HepG2 (cell line): ENCODE measurements at regions not wholly inside any gene's neighbourhood (a gene's known extent, or its start where the extent isn't known, plus 50 kb on each side); places are given as distances from the start of the nearest gene placed in this dataset.

Experiments used
- AHDC1 ChIP-seq: sonication (generic); formaldehyde crosslinking; IDR thresholded peaks from 2 replicates; pipeline ENCODE4 v1.5.1; 2020; ENCODE audit warnings: mild to moderate bottlenecking, missing genetic modification reagents, borderline replicate concordance
- EP300 ChIP-seq, 3 experiments: sonication (generic) in 1 of 3; formaldehyde crosslinking in 1 of 3; IDR thresholded peaks; 2 replicates each; pipeline versions ENCODE4 v1.5.1 to v1.6.1; 2011 to 2020; ENCODE audit warnings: low read depth in 2 of 3, low read length in 2 of 3, borderline replicate concordance in 1 of 3, improper control_type of control experiment in 1 of 3, mild to moderate bottlenecking in 1 of 3, missing genetic modification reagents in 1 of 3, moderate library complexity in 1 of 3
- MEF2D ChIP-seq: sonication (generic); formaldehyde crosslinking; IDR thresholded peaks from 2 replicates; pipeline ENCODE4 v1.5.1; 2020; ENCODE audit warnings: mild to moderate bottlenecking, missing genetic modification reagents
- MYC ChIP-seq: sonication (generic); formaldehyde crosslinking; IDR thresholded peaks from 2 replicates; pipeline ENCODE4 v1.9.0; 2021; ENCODE audit warnings: missing genetic modification reagents, borderline replicate concordance
- TCF7 ChIP-seq: sonication (generic); IDR thresholded peaks from 2 replicates; pipeline ENCODE4 v1.6.1; 2016; ENCODE audit warnings: antibody characterized with exemption, low read depth
- TMF1 ChIP-seq: sonication (generic); formaldehyde crosslinking; IDR thresholded peaks from 2 replicates; pipeline ENCODE4 v1.8.1; 2022; ENCODE audit warnings: low read depth, missing genetic modification reagents
- ZBTB42 ChIP-seq: sonication (generic); formaldehyde crosslinking; IDR thresholded peaks from 2 replicates; pipeline ENCODE4 v1.5.0; 2020; ENCODE audit warnings: mild to moderate bottlenecking, missing genetic modification reagents
- ZNF589 ChIP-seq: sonication (generic); formaldehyde crosslinking; conservative IDR thresholded peaks from 2 replicates; pipeline ENCODE4 v1.8.0; 2022; ENCODE audit warnings: mild to moderate bottlenecking, moderate library complexity, missing genetic modification reagents
- ZNF788 ChIP-seq: sonication (generic); formaldehyde crosslinking; IDR thresholded peaks from 2 replicates; pipeline ENCODE4 v1.5.0; 2020; ENCODE audit warnings: mild to moderate bottlenecking, missing genetic modification reagents, borderline replicate concordance
- TF ChIP-seq, protein P1 (sequence below): sonication (generic); formaldehyde crosslinking; IDR thresholded peaks from 2 replicates; pipeline ENCODE4 v1.9.0; 2021; ENCODE audit warnings: missing genetic modification reagents, mild to moderate bottlenecking, borderline replicate concordance
- TF ChIP-seq, protein P2 (sequence below): sonication (generic); formaldehyde crosslinking; IDR thresholded peaks from 2 replicates; pipeline ENCODE4 v1.9.0; 2021; ENCODE audit warnings: mild to moderate bottlenecking, missing genetic modification reagents

DNA sequence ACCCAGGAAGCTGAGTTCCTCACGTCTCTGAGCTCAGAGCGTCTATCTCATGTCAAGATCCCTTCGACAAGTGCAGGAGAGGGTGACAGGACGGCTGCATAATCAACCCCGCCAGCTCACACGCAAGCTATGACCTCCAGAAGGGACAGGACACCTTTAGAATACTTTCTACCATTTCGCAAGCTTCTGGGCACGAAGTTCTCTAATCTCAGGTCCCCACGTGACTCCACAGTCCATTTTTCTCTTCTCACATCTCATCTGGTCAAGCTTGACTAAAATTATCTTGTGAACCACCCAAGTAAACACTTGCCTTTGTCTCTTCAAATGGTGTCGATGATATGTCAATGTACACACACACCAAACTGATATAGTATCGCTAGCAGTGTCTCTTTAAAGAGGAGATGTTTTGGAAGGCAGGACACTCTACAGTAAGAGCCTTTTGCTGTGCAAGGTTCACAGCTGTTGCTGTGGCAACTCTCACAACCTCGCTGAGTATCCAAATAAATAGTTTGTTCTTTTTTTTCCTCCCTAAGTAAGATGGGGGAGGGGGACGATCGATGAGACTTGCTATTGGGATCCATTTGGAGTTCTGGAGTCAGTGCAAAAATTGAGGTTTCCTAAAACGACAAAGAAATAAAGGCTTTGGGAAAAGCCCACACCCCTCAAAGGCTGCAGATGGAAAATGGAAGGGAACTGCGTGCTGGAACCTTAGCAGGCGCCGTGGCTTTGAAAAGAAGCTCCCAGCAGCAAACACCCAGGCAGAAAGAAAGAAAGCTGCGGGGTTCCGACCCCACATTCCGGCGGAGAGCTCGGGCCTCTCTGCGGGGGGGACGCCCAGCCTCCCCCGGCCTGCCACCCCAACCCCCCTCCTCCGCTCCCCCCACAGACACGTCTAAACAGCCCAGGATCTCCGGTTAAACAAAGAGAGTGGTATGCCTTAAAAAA is 215.4 kb upstream of the UBASH3B start (continued):
- no peak for TF ChIP-seq AHDC1
- TF ChIP-seq ZBTB42: no peak
- no peak for TF ChIP-seq TMF1 (CRISPR knock-in tag)
- TF ChIP-seq EP300 (IDR thresholded peaks at IDR 0.05; ENCODE audit: low read depth in 2 of 2, low read length in 2 of 2): peak; percentile 44 to 60; a peak in 3 of 4 replicates
- TF ChIP-seq EP300 (CRISPR knock-in tag; IDR thresholded peaks at IDR 0.05; ENCODE audit: borderline replicate concordance): 0 out of 2 replicates have a peak, but pooled peaks have one; percentile 9
- TF ChIP-seq TCF7: no peak
- TF ChIP-seq, protein P1, sequence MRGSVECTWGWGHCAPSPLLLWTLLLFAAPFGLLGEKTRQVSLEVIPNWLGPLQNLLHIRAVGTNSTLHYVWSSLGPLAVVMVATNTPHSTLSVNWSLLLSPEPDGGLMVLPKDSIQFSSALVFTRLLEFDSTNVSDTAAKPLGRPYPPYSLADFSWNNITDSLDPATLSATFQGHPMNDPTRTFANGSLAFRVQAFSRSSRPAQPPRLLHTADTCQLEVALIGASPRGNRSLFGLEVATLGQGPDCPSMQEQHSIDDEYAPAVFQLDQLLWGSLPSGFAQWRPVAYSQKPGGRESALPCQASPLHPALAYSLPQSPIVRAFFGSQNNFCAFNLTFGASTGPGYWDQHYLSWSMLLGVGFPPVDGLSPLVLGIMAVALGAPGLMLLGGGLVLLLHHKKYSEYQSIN (CRISPR knock-in tag): no peak
- TF ChIP-seq ZNF788: peak; percentile 45; the same call in 1 of the 2 replicates
- TF ChIP-seq, protein P2, sequence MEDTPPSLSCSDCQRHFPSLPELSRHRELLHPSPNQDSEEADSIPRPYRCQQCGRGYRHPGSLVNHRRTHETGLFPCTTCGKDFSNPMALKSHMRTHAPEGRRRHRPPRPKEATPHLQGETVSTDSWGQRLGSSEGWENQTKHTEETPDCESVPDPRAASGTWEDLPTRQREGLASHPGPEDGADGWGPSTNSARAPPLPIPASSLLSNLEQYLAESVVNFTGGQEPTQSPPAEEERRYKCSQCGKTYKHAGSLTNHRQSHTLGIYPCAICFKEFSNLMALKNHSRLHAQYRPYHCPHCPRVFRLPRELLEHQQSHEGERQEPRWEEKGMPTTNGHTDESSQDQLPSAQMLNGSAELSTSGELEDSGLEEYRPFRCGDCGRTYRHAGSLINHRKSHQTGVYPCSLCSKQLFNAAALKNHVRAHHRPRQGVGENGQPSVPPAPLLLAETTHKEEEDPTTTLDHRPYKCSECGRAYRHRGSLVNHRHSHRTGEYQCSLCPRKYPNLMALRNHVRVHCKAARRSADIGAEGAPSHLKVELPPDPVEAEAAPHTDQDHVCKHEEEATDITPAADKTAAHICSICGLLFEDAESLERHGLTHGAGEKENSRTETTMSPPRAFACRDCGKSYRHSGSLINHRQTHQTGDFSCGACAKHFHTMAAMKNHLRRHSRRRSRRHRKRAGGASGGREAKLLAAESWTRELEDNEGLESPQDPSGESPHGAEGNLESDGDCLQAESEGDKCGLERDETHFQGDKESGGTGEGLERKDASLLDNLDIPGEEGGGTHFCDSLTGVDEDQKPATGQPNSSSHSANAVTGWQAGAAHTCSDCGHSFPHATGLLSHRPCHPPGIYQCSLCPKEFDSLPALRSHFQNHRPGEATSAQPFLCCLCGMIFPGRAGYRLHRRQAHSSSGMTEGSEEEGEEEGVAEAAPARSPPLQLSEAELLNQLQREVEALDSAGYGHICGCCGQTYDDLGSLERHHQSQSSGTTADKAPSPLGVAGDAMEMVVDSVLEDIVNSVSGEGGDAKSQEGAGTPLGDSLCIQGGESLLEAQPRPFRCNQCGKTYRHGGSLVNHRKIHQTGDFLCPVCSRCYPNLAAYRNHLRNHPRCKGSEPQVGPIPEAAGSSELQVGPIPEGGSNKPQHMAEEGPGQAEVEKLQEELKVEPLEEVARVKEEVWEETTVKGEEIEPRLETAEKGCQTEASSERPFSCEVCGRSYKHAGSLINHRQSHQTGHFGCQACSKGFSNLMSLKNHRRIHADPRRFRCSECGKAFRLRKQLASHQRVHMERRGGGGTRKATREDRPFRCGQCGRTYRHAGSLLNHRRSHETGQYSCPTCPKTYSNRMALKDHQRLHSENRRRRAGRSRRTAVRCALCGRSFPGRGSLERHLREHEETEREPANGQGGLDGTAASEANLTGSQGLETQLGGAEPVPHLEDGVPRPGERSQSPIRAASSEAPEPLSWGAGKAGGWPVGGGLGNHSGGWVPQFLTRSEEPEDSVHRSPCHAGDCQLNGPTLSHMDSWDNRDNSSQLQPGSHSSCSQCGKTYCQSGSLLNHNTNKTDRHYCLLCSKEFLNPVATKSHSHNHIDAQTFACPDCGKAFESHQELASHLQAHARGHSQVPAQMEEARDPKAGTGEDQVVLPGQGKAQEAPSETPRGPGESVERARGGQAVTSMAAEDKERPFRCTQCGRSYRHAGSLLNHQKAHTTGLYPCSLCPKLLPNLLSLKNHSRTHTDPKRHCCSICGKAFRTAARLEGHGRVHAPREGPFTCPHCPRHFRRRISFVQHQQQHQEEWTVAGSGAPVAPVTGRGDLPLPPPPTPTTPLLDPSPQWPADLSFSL: no peak
- no peak for TF ChIP-seq MYC
- TF ChIP-seq ZNF589 (CRISPR knock-in tag): no peak
- 0 out of 2 replicates have a peak, but pooled peaks have one; percentile 46 for TF ChIP-seq MEF2D (CRISPR knock-in tag)
